Panc1 (cell line): ENCODE measurements at regions not wholly inside any gene's neighbourhood (a gene's known extent, or its start where the extent isn't known, plus 50 kb on each side); places are given as distances from the start of the nearest gene placed in this dataset.
A peak's percentile ranks its signal among the peaks of the same experiment; 100 is the strongest.
"Not testable (repeated sequence)": the region's sequence is repeated elsewhere in the genome, so short reads cannot be mapped to it uniquely, and the experiment has no call there.

ENCODE experiments used
- ATAC-seq: fragments of 200-7000 bp; cut with Tn5 transposase; 2 replicates; pipeline ENCODE4 v1.9.1; 2020; ENCODE audit warnings: mild to moderate bottlenecking, moderate library complexity
- BruUV-seq: library from RNA; stranded (reverse); fragments of 400-500 nt; replicated peaks from 2 replicates; lab custom pipeline; 2021; lab: Mats Ljungman, UMichigan
- CTCF ChIA-PET: fragments of 300-600 bp; sonication (Branson Sonifier 250); formaldehyde crosslinking; loops from one replicate; lab custom pipeline; 2022; ENCODE audit warnings: antibody characterized with exemption; lab: Charles Lee
- POLR2A ChIA-PET: fragments of 300-600 bp; sonication (Branson Sonifier 250); formaldehyde crosslinking; loops from one replicate; lab custom pipeline; 2022; ENCODE audit warnings: antibody characterized with exemption; lab: Charles Lee
- DNase-seq: peaks from one replicate; pipeline ENCODE4 v3.0.0-alpha.2; 2010; ENCODE audit warnings: low read depth, low spot score
- H3K27ac ChIP-seq: 2 replicates; pipeline ENCODE4 v1.5.1; 2011; ENCODE audit warnings: mild to moderate bottlenecking, low read length, inconsistent platforms
- H3K27me3 ChIP-seq: fragments of 200-500 bp; sonication (Bioruptor generic); 2 replicates; pipeline ENCODE4 v1.6.0; 2014; ENCODE audit warnings: low read length, inconsistent platforms; ENCODE audit not compliant: control insufficient read depth, insufficient read depth
- H3K36me3 ChIP-seq: fragments of 200-500 bp; sonication (Bioruptor generic); 2 replicates; pipeline ENCODE4 v1.5.1; 2014; ENCODE audit warnings: inconsistent platforms, mild to moderate bottlenecking, low read length, moderate library complexity; ENCODE audit not compliant: control insufficient read depth, insufficient read depth
- H3K4me1 ChIP-seq: 2 replicates; pipeline ENCODE4 v1.5.1; 2011; ENCODE audit warnings: inconsistent platforms, mild to moderate bottlenecking, low read length, moderate library complexity; ENCODE audit not compliant: control insufficient read depth, insufficient read depth
- H3K4me3 ChIP-seq, 2 experiments: 2 replicates each; pipeline ENCODE4 v1.5.1; 2011 to 2012; ENCODE audit warnings: low read depth in 2 of 2, low read length in 2 of 2, mild to moderate bottlenecking in 2 of 2, inconsistent platforms in 1 of 2, moderate library complexity in 1 of 2
- H3K9me3 ChIP-seq: fragments of 200-500 bp; sonication (Bioruptor generic); 2 replicates; pipeline ENCODE4 v1.5.1; 2014; ENCODE audit warnings: low read depth, mild to moderate bottlenecking, inconsistent platforms, low read length, moderate library complexity; ENCODE audit not compliant: control insufficient read depth, insufficient read depth
- POLR2AphosphoS5 ChIP-seq: IDR thresholded peaks from 2 replicates; pipeline ENCODE4 v1.6.1; 2012; ENCODE audit warnings: mild to moderate bottlenecking, low read depth, low read length, moderate library complexity
- SIN3A ChIP-seq: IDR thresholded peaks from 2 replicates; pipeline ENCODE4 v1.6.1; 2012; ENCODE audit warnings: low read depth, mild to moderate bottlenecking, low read length, moderate library complexity, borderline replicate concordance; ENCODE audit not compliant: insufficient read depth
- TCF7L2 ChIP-seq: IDR thresholded peaks from 2 replicates; pipeline ENCODE4 v1.6.1; 2011; ENCODE audit warnings: mild to moderate bottlenecking, low read depth, low read length, inconsistent platforms
- in situ Hi-C: cut with HindIII; loops from 2 replicates; pipeline ENCODE4 v1.10.0; 2016; ENCODE audit warnings: low sequenced_read_pairs, low pct_unique_long_range_greater_than_20kb
- intact Hi-C: fragments of 100-400 bp; cut with micrococcal nuclease; formaldehyde crosslinking; loops from one replicate; pipeline ENCODE4 v1.10.0; 2022; ENCODE audit not compliant: unreplicated experiment
- TF ChIP-seq, protein P1 (sequence below), 2 experiments: IDR thresholded peaks; 2 replicates each; pipeline ENCODE4 v1.6.1; 2011 to 2012; ENCODE audit warnings: low read depth in 2 of 2, control low read depth in 1 of 2, low read length in 1 of 2, mild to moderate bottlenecking in 1 of 2, moderate library complexity in 1 of 2; ENCODE audit not compliant: insufficient read depth in 1 of 2
- TF ChIP-seq, protein P2 (sequence below): fragments of 450-650 bp; IDR thresholded peaks from 2 replicates; pipeline ENCODE4 v1.5.1; 2017; ENCODE audit warnings: mild to moderate bottlenecking

DNA sequence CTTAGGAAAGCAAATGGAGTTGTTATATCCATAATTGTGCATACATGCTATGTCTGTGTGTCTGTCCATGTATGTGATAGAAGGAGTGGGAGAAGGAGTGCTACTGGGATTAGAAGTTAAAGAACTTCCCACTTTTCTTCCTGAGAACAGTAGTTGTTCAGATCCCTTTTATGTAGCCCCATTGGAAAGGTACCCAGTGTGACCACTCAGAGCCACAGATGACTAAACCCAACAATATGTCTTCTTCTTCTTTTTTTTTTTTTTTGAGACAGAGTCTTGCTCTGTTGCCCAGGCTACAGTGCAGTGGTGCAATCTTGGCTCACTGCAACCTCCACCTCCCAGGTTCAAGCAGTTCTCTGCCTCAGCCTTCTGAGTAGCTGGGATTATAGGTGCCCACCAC, 176.7 kb upstream of the MAP1B start:
- DNase-seq, H3K27ac ChIP-seq, BruUV-seq, CTCF ChIA-PET, H3K4me3 ChIP-seq, H3K9me3 ChIP-seq, H3K4me1 ChIP-seq, POLR2A ChIA-PET, intact Hi-C loops, ATAC-seq, in situ Hi-C loops, H3K27me3 ChIP-seq, H3K36me3 ChIP-seq: not testable (repeated sequence)

DNA sequence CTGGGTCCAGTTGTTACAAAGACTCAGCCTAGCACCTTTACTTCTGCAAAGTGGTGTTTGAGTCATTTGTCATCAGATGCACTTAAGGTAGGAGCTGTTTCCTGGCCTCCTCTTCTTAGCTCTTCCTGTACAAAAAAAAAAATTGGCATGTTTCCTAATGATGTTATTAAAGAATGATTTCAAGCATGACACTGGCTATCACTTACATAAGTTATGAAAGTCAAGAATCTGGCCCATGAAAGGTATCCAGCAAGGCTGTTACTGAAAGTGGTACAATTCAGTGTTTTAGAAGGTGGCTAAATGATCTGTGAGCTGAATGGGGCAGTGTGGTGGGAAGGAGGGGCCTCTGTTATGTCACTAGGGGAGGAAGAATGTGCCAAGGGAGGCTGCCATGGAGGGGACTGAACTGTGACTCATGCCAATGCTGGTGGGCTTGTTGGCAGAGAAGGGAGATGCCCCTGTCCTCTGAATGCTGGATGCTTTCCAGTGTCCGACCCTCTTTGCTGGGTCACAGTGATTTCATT, 175.1 kb upstream of the MAP1B start:
- peak; percentile 30 for DNase-seq
- in situ Hi-C loops: no loop called here
- Histone ChIP-seq H3K9me3 (no peaks in the 10 kb centered on the region), H3K27ac (no peak overlapping the region), H3K27me3 (peaks cover 7% of the 10 kb centered on the region; the same call in 1 of the 2 replicates), H3K36me3 (no peaks in the 10 kb centered on the region), H3K4me3 (no peak overlapping the region), H3K4me1 (no peaks in the 10 kb centered on the region)
- no TSS peak for BruUV-seq
- CTCF ChIA-PET: no interaction called here
- intact Hi-C loops: no loop called here
- TF ChIP-seq TCF7L2 (no peak), POLR2AphosphoS5 (no peak), SIN3A (no peak)
- TF ChIP-seq, protein P1, sequence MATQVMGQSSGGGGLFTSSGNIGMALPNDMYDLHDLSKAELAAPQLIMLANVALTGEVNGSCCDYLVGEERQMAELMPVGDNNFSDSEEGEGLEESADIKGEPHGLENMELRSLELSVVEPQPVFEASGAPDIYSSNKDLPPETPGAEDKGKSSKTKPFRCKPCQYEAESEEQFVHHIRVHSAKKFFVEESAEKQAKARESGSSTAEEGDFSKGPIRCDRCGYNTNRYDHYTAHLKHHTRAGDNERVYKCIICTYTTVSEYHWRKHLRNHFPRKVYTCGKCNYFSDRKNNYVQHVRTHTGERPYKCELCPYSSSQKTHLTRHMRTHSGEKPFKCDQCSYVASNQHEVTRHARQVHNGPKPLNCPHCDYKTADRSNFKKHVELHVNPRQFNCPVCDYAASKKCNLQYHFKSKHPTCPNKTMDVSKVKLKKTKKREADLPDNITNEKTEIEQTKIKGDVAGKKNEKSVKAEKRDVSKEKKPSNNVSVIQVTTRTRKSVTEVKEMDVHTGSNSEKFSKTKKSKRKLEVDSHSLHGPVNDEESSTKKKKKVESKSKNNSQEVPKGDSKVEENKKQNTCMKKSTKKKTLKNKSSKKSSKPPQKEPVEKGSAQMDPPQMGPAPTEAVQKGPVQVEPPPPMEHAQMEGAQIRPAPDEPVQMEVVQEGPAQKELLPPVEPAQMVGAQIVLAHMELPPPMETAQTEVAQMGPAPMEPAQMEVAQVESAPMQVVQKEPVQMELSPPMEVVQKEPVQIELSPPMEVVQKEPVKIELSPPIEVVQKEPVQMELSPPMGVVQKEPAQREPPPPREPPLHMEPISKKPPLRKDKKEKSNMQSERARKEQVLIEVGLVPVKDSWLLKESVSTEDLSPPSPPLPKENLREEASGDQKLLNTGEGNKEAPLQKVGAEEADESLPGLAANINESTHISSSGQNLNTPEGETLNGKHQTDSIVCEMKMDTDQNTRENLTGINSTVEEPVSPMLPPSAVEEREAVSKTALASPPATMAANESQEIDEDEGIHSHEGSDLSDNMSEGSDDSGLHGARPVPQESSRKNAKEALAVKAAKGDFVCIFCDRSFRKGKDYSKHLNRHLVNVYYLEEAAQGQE (IDR thresholded peaks at IDR 0.05; ENCODE audit: insufficient read depth in 1 of 2, low read depth in 2 of 2, low read length in 1 of 2): no peak
- TF ChIP-seq, protein P2, sequence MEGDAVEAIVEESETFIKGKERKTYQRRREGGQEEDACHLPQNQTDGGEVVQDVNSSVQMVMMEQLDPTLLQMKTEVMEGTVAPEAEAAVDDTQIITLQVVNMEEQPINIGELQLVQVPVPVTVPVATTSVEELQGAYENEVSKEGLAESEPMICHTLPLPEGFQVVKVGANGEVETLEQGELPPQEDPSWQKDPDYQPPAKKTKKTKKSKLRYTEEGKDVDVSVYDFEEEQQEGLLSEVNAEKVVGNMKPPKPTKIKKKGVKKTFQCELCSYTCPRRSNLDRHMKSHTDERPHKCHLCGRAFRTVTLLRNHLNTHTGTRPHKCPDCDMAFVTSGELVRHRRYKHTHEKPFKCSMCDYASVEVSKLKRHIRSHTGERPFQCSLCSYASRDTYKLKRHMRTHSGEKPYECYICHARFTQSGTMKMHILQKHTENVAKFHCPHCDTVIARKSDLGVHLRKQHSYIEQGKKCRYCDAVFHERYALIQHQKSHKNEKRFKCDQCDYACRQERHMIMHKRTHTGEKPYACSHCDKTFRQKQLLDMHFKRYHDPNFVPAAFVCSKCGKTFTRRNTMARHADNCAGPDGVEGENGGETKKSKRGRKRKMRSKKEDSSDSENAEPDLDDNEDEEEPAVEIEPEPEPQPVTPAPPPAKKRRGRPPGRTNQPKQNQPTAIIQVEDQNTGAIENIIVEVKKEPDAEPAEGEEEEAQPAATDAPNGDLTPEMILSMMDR: no peak
- POLR2A ChIA-PET: no interaction called here
- peak; percentile 55 for ATAC-seq

DNA sequence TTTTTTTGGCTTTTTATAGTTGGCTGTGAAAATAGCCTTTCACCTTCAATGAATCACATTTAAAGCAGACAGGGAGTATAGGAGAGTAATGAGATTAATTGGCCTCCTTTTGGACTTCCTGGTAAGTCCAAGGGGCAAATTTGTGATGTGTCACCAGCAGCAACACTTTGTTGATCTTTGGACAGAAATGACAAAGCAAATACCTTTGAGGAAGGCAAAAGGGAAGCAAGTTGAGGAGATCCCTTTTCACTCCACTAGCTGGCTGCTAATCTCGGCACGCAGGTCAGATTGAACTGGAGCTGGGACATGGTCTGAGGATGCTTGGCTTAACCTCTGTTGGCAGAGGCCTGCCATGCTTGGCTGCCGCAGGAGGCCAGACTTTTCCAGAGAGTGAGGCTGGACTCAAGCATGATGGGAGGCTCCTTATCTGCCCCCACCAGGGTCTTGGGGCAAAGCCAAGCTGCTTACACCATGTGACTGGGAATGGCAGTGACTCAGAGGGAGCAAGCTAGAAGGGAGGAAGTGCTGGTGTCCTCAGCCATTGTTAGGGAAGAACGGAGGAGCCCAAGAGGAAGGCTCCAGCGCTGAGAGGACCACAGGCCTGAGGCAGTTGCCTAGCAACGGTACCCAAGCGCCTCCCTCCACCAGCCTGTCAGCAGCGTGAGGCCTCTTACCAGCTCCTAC, 174.5 kb upstream of the MAP1B start:
- DNase-seq: peak; percentile 41
- no peaks in the 10 kb centered on the region for H3K4me1 ChIP-seq
- intact Hi-C loops: no loop called here
- no peaks in the 10 kb centered on the region for H3K36me3 ChIP-seq
- no TSS peak for BruUV-seq
- H3K9me3 ChIP-seq: no peaks in the 10 kb centered on the region
- CTCF ChIA-PET: no interaction called here
- in situ Hi-C loops: no loop called here
- H3K4me3 ChIP-seq: no peak overlapping the region
- POLR2A ChIA-PET: no interaction called here
- ATAC-seq: peak; percentile 78
- peaks cover 7% of the 10 kb centered on the region; the same call in 1 of the 2 replicates for H3K27me3 ChIP-seq
- H3K27ac ChIP-seq: no peak overlapping the region
- no peak for TF ChIP-seq SIN3A
- TF ChIP-seq POLR2AphosphoS5: no peak
- no peak for TF ChIP-seq TCF7L2
- TF ChIP-seq, protein P1 (IDR thresholded peaks at IDR 0.05; ENCODE audit: insufficient read depth in 1 of 2, low read depth in 2 of 2, low read length in 1 of 2): no peak
- TF ChIP-seq, protein P2: no peak
